ENCODE measurements at regions not wholly inside any gene's neighbourhood (a gene's known extent, or its start where the extent isn't known, plus 50 kb on each side); places are given as distances from the start of the nearest gene placed in this dataset.

GRCh38 chrX:137418086-137418485 is 147.8 kb upstream of the ZIC3 start:
- H3K4me1 ChIP-seq (ENCODE audit: control insufficient read depth, extremely low read depth, insufficient read depth, low read length) = no peaks in the 10 kb centered on the region
- no peak for TF ChIP-seq CTCF (optimal IDR thresholded peaks at IDR 0.05 in 1 of 3, IDR thresholded peaks at IDR 0.05 in 1 of 3, conservative IDR thresholded peaks at IDR 0.05 in 1 of 3; ENCODE audit: extremely low read depth in 1 of 3, insufficient read depth in 2 of 3, low read length in 3 of 3)
- TF ChIP-seq EZH2 (IDR thresholded peaks at IDR 0.05; ENCODE audit: low read length) = no peak
- no peaks in the 10 kb centered on the region for H3K27me3 ChIP-seq (ENCODE audit: control insufficient read depth, extremely low read depth, insufficient read depth, low read length)
- H3K36me3 ChIP-seq (ENCODE audit: control insufficient read depth in 2 of 2, extremely low read depth in 1 of 2, insufficient read depth in 2 of 2, low read length in 2 of 2) = no peaks in the 10 kb centered on the region
- FAIRE-seq = no peak
- no peak overlapping the region for H3K27ac ChIP-seq (ENCODE audit: control insufficient read depth, insufficient read depth, low read length)
- dilution Hi-C loops (cut with MboI; ENCODE audit: extremely low pct_ligation_motif_present, low sequenced_read_pairs) = no loop called here
- H3K79me2 ChIP-seq (ENCODE audit: control insufficient read depth, insufficient read depth, low read length) = no peaks in the 10 kb centered on the region
- no peaks in the 10 kb centered on the region for H3K9me3 ChIP-seq (ENCODE audit: control insufficient read depth, low read depth, low read length)
- H4K20me1 ChIP-seq (ENCODE audit: control insufficient read depth, extremely low read depth, insufficient read depth, low read length) = no peaks in the 10 kb centered on the region
- no peak overlapping the region for H2AFZ ChIP-seq (ENCODE audit: control insufficient read depth, low read length)
- no peak overlapping the region for H3K4me3 ChIP-seq (ENCODE audit: control insufficient read depth in 2 of 3, extremely low read depth in 1 of 3, insufficient read depth in 2 of 3, low read depth in 1 of 3, low read length in 3 of 3)
- no peaks in the 10 kb centered on the region for H3K9me1 ChIP-seq (ENCODE audit: control insufficient read depth, extremely low read depth, insufficient read depth, low read length)
- no peak overlapping the region for H3K4me2 ChIP-seq (ENCODE audit: control insufficient read depth, extremely low read depth, insufficient read depth, low read depth, low read length)
- no peak overlapping the region for H3K9ac ChIP-seq (ENCODE audit: control insufficient read depth, extremely low read depth, insufficient read depth, low read length)
- no peak for DNase-seq (ENCODE audit: low read depth, low spot score)

- no peak for TF ChIP-seq CTCF (optimal IDR thresholded peaks at IDR 0.05 in 1 of 3, IDR thresholded peaks at IDR 0.05 in 1 of 3, conservative IDR thresholded peaks at IDR 0.05 in 1 of 3; ENCODE audit: extremely low read depth in 1 of 3, insufficient read depth in 2 of 3, low read length in 3 of 3)
- TF ChIP-seq EZH2 (IDR thresholded peaks at IDR 0.05; ENCODE audit: low read length) = no peak
- H3K9me3 ChIP-seq (ENCODE audit: control insufficient read depth, low read depth, low read length) = no peaks in the 10 kb centered on the region
- H2AFZ ChIP-seq (ENCODE audit: control insufficient read depth, low read length) = no peak overlapping the region
- no peaks in the 10 kb centered on the region for H4K20me1 ChIP-seq (ENCODE audit: control insufficient read depth, extremely low read depth, insufficient read depth, low read length)
- dilution Hi-C loops (cut with MboI; ENCODE audit: extremely low pct_ligation_motif_present, low sequenced_read_pairs) = no loop called here
- no peaks in the 10 kb centered on the region for H3K4me1 ChIP-seq (ENCODE audit: control insufficient read depth, extremely low read depth, insufficient read depth, low read length)
- no peaks in the 10 kb centered on the region for H3K36me3 ChIP-seq (ENCODE audit: control insufficient read depth in 2 of 2, extremely low read depth in 1 of 2, insufficient read depth in 2 of 2, low read length in 2 of 2)
- H3K4me3 ChIP-seq (ENCODE audit: control insufficient read depth in 2 of 3, extremely low read depth in 1 of 3, insufficient read depth in 2 of 3, low read depth in 1 of 3, low read length in 3 of 3) = no peak overlapping the region
- no peak overlapping the region for H3K27ac ChIP-seq (ENCODE audit: control insufficient read depth, insufficient read depth, low read length)
- no peaks in the 10 kb centered on the region for H3K79me2 ChIP-seq (ENCODE audit: control insufficient read depth, insufficient read depth, low read length)
- H3K9me1 ChIP-seq (ENCODE audit: control insufficient read depth, extremely low read depth, insufficient read depth, low read length) = no peaks in the 10 kb centered on the region
- FAIRE-seq (no peak), DNase-seq (ENCODE audit: low read depth, low spot score) (no peak)
- no peaks in the 10 kb centered on the region for H3K27me3 ChIP-seq (ENCODE audit: control insufficient read depth, extremely low read depth, insufficient read depth, low read length)
- H3K4me2 ChIP-seq (ENCODE audit: control insufficient read depth, extremely low read depth, insufficient read depth, low read depth, low read length) = no peak overlapping the region
- H3K9ac ChIP-seq (ENCODE audit: control insufficient read depth, extremely low read depth, insufficient read depth, low read length) = no peak overlapping the region
Observed at GRCh38 chrX:137413190-137413589, 152.7 kb upstream of the ZIC3 start.

Data from keratinocyte (primary cell).